ENCODE measurements at regions not wholly inside any gene's neighbourhood (a gene's known extent, or its start where the extent isn't known, plus 50 kb on each side); places are given as distances from the start of the nearest gene placed in this dataset.

DNA sequence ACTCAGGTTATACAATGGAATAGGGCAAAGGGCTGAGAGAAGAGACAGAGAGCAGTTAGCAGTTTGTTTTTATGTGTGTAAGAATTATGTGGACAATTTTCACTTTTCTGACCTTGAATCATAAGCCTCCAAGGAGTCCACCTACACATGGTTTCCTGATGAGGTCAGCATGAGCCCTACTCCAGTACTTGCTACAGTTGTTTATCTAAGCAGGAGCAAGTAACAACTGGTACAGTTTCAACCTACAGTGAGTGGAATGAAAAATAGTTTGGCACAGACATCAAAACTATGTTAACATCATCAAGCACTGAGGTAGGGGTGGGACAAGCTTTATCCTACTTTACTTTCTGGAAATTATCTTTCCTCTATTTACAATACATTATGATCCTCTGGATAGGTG is 426.7 kb upstream of the ID4 start:
- DNase-seq (ENCODE audit: low read depth) = peak; percentile 98

DNA sequence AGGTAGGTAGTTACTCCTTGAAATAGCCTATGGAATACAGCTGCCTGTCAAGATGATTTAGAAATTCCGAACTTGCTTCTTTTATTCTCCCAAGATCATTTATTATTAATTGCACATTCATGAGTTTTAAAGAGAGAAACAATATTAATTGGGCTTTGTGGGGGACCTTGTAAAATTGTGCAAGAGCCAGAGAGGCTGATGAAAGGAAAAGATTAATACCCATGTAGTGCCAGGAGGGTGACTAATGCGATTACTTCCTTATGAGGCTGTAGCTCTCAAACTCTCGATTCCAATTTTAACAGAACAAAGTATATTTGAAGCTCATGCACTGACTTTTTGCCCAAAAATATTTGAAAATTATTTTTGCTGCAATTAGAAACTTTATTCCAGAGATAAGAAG is 423.8 kb upstream of the ID4 start:
- DNase-seq (ENCODE audit: low read depth) = peak; percentile 85

DNA sequence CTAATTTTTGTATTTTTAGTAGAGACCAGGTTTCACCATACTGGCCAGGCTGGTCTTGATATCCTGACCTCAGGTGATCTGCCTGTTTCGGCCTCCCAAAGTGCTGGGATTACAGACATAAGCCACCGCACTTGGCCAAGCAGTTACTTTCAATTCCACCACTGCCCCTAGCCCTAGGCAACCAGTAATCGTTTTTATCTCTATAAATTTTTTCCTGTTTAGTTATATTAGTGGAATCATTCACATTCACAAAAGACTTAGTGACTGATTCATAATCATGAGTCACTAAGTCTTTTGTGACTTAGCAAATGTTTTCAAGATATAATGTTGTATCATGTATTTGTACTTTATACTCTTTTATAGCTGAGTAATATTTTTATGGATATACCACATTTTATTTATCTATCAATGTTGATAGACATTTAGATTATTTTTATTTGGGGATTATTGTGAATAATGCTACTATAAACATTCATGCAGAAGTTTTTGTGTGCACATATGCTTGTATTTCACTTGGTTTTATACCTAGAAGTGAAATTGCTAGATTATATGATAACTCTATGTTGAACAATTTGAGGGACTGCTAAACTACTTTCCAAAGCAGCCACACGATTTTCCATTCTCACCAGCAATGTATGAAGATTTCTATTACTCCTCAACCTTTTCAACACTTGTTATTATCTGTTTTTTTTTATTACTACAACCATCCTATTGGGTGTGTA is 421.4 kb upstream of the ID4 start:
- DNase-seq (ENCODE audit: low read depth) = peak; percentile 62

DNA sequence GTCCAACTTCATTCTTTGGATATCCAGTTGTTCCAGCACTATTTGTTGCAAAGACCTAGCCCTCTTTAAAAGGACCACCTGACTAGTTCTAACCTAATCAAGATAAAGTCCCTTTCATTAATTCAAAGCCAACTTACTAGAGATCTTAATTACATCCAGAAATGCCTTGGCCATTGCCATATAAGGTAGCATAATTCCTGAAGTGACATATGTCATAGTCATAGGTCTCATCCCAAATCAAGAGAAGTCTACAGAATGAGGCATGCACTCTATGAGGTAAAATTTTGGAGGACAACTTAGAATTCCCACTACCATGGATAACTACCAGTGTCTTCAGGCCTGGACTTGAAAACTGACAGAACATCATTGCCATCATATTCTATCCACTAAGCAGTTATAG is 420.4 kb upstream of the ID4 start:
- DNase-seq (ENCODE audit: low read depth) = no peak

DNA sequence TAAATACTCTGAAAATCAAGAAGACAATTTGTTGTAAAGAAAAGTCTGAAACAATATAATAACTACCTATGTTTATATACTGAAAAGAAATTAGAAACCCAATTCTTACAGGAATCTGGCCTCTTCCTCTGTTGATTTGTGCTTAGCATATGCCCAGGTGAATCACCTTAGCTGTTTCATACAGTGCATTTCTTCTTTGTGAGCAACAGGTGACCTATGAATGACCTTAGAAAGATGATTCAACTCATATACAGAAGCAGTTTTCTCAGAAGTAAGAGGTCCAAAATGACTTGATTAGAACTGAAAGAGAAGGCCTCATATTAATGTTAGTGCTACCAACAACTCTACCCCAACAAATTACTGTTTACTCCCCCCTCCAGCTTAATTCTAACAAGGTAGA is 419.5 kb upstream of the ID4 start:
- peak; percentile 78 for DNase-seq (ENCODE audit: low read depth)

DNA sequence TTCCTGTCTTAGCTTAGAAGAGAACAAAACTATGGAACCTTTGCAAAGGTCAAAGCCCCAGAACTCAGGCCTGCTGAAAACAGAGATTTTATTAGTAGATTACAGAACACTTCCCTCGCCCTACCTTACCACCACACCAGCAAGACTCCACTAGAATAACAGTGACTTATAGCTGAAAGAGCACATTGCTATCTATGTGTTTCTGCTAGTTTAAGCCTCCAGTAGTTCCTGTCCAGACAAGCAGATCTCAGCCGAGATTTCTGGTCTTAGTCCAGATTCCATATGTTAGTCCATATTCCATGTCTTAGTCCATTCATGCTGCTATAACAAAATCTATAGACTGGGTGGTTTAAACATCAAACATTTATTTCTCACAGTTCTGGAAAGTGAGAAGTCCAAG is 412.3 kb upstream of the ID4 start:
- no peak for DNase-seq (ENCODE audit: low read depth)

DNA sequence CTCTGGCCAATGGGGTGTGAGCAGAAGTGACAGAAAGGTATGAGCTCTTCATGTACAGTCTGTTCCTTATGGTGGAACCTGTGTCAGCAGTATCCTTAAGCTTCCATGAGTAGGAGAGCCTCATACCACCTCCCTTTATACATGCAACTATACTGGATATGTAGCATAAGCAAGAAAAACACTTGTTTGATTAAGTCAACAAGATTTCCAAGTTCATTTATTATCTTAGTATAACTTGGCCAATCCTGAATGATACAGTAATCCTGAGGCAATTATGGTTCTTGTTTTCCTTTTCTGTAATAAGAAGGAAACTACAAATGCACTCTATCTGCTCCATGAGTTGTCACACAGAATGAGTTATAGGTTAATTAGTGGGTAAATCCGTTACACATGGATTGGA is 409.6 kb upstream of the ID4 start:
- DNase-seq (ENCODE audit: low read depth) = no peak

DNA sequence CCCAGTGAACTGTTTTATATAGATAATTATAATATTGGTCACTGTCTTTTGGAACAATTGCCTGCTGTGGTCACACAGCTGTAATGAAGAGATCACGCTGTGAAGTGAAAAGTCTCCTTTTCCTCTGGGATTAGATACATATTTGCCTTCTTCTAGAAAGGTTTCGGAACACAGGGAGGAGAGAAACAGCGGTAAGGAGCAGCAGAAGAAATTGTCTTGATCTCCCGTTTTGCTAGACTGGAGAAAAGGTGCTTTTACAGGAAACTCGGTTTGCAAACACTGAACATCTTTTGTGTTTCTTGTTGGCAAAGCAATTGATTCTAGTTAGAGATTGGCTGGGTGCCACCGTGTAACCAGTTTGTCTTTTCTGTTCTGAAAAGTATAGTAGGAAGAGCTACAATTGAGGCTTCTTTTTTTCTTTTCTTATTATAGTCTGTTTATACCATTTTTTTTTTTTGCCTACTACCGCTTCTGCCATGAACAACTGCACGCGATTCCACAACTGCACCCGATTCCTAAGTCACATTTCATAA is 404.1 kb upstream of the ID4 start:
- no peak for DNase-seq (ENCODE audit: low read depth)

DNA sequence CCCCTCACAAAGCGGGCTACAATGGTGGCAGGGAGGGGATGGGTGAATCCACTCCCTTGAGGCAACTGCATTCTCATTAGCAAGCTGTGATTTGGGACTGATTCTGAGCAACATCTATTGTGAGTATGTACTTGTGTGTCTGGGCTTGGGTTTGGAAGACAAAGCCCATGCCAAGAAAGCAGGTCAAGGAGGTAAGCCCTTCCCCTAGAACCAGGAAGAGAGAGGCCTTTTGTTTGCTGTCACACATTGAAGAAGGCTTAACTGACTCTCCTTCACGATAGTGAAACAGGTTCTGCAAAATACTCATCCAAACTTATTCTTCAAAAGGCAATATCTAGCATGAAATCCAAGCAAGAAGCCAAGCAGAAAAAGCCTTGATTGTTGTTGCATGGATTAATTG is 403.1 kb upstream of the ID4 start:
- DNase-seq (ENCODE audit: low read depth) = no peak

DNA sequence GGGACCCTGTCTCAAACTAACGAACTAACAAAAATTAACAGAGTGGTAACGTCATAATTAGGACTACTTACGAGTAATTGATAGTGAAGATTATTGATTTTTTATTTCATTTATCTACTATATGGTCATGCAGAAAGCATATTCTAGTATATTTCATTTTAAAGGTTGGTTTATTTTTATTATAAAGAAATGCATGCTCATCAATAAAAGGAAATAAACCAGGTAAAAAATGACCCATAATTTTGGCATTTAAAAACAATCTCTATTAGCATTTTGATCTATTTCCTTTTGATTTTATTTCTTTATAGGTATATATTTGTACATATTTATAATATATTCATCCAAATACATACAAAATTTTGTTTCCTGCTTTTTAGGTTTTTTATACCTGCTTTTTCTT is 401.4 kb upstream of the ID4 start:
- DNase-seq (ENCODE audit: low read depth) = no peak

DNA sequence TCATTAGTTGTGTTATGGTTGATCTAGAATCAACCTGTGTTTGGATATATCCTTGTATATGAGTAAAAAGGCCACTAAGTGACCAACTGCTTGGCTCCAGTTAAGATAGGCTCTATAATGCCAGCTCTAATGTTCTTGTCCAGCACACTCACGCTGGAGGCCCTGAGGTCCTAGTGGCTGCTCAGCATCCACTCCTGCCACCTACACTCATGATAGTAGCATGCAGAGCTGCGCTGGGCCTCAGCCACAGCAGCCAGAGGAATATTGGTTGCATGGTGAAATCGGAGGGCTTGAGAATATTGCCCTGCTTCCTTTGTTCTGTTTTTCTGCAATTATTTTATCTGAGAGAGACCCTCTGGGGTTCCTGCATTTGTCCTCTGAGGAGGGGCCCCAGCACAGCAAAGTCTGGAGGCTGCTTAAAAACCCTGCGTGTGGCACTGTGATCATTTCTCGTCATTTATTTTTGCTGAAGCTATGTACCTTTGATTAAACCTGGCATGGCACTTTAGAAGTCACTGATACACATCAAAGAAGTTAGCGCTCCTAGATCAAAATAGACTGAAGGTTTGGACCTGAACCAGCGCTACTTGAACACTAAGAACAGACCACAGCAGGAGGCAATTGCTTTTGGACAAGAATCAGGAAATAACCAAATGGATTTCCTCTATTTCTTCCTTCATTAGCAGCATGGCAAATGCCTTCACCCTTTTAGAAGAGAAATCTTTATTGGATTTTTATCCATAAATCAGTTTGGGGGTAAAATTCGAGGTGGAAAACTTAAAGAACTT is 398.4 kb upstream of the ID4 start:
- DNase-seq (ENCODE audit: low read depth) = no peak

DNA sequence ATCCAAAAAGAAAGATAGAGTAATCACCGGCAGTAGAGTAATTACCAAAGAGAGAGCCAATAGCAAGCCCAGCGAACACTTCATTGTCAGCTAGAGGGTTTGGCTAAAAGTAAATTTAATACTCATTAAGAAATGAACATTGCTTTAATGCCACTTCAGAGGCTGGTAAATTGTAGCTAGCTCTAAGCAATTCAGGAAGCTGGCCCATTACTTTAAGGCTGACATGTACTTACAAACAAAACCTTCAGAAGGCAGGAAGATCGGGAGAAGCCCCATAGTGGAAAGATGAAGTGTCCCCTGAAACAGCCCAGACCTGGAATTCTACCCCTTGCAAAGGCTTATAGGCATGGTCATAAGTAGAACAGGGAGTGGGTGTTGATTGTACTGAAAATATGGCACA is 396.6 kb upstream of the ID4 start:
- no peak for DNase-seq (ENCODE audit: low read depth)

DNA sequence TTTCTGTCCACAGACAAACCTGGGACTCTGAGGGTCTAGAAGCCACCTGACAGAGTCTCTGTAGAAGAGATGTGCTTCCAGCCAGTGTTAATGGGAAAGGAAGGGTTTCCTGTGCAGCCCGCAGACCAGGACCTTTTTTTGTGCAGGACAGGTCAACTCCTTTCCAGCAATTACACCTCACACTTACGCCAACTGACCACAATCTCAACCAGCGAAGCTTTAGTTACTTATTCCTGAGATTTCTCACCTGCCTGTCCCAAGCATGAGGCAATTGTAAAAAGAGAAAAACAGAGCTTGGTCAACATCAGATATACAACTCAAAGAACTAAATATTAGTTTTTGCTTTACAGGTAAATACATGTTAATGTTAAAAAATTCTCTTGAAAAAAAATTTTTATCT is 393.8 kb upstream of the ID4 start:
- no peak for DNase-seq (ENCODE audit: low read depth)

DNA sequence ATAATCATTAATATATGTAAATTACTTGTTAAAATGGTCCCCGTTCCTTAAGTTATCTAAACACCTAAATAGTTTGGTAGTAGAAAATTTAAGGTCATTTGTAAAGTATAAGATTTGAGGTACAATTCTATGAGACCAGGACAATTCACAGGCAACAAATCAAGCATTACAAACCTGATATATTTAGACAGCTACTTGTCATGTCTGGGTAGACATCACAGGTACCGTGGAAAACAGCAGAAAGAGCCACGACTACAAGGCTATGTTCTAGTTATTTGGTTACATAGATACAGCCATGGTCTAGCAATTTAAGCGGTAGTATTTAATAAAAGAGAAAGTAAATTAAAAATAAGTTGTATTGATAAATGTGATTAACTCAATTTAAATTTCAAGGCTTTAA is 393.1 kb upstream of the ID4 start:
- DNase-seq (ENCODE audit: low read depth) = no peak

DNA sequence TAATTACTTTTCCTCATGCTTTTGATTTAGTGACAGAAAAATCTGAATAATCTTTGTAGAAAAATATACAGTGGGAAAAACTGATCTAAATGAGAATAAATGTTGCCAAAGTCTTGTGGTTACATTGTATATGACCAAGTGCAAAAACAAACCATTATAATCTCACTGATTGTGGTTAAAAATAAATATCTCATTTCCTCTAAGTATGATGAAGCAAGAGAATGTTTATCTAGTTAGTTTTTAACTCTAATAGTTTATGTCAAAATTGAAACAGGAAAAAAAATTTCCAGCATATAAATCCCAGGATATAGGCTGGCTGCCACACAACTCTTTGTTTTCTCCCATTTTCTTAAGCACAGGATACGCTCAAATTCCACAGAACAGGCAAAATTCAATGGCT is 392.7 kb upstream of the ID4 start:
- DNase-seq (ENCODE audit: low read depth) = peak; percentile 54

DNA sequence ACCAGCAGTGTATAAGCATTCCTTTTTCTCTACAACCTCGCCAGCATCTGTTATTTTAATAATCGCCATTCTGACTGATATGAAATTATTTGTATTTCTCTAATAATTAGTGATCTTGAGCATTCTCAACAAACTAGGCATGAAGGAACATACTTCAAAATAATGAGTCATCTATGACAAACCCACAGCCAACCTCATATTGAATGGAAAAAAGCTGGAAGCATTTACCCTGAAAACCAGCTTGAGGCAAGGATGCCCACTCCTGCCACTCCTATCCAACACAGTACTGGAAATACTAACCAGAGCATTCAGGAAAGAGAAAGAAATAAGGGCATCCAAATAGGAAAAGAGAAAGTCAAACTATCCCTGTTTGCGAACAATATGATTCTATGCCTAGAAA is 390.6 kb upstream of the ID4 start:
- no peak for DNase-seq (ENCODE audit: low read depth)

DNA sequence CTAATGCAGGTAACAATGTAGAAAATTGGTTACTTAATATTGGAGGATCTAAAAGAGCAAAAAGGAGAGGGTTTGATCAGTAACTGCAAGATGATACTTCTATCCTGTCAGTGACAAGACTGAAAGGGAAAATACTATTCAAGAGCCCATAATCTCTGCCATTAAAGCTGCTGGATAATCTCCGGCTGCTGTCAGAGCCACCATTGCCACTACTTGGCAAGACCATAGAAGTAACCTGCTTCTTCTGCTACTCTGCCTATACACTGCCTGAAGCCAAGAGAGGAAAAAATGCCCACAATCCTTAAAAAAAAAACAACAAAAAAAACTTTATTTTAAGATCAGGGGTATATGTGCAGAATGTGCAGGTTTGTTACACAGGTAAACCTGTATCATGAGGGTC is 386.5 kb upstream of the ID4 start:
- no peak for DNase-seq (ENCODE audit: low read depth)

DNA sequence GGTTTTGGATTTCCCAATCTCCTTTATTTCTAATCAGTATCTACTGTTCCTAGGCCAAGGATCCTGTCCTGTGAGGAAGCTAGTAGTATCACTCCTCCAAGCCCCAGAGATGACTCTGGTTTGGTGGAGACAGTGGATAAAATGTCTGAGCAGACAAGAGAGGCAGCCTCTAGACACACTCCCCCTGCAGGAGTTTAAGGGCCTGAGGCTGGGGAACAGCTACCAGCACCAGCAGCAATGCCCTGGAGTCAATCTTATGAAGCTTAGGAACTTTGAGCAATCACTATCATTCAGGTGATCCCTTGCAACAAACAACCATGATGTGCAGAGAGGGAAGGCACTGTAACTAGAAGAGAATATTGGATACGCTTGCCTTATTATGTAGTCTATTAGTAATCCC is 384.7 kb upstream of the ID4 start:
- no peak for DNase-seq (ENCODE audit: low read depth)

DNA sequence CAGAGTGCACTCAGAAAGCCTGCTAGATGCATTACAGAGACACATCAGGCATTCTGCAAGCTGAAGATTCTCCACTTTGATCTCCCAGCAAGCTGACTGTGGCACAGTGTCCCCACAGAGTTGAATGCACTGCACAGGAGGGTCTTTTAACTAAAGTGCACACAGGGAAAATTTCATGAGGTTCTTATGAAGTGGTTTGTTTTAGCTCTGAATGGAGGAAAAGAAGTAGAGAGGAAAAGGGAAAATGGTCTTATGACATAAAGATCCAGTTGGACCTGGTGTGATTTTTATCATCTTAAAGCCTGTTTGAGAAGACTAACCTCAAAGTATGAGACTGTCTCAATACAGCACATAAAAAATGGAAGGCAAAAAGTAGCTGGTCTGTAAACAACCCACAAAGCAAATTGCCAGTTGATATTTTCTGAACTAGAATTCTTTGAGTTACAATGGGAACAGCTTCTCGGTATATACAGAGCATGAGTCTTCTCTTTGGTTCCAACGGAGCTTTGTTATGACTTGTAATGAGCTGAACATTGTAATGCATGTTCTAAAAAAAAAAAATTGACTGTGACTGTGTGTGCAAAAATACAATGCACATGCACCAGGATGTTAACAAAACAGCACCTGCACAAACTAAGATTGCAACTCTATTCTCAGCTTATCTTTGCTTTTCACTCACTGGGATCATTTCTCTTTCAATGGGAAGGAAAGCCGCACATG is 383.0 kb upstream of the ID4 start:
- no peak for DNase-seq (ENCODE audit: low read depth)

DNA sequence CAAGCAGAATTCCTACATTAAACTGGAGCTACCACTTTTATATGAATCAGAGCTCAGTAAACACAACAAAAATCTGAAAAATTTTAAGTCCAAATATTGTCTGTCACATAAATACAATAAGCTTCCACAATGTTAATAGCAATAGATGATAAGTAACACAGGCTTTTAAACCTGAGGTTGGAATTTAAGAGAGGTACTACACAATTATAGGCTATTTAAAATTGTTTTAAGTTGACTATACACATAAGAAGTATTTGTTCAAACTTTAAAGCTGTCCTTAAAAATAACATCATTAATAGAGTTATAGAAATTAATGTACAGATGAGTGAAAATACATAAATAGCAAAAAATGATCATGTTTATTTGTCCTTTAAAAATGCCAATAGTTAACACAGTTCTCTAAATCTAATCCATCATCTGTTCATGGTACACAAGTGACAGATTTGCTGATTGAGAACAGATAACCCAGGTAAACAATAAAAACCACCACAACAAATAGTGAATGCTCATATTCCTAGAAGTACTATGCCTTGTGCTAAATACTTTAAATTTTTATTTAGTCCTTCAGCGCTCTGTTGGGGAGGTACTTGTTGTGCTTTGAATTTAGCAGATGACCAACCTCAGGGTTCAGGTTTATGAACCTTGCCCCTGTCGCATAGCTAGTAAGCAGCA is 382.3 kb upstream of the ID4 start:
- DNase-seq (ENCODE audit: low read depth) = no peak

DNA sequence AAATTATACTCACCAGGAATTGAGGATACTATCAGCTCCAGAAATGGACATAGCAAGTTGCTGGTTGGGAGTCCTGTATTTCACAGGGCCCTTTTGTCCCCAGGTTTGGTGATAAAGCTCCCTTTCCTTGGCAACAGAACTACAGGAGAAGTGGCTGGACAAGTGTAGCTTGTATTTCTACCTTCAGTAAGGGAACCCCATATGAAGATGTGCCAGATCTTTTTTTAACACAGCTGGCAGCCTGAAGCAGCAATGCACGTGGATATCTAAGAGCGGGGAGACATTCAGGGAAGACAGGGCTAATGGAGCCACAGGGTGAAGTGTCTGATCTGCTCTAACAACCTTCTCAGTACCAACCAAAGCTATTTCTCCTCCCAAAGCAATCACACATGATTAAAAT is 373.9 kb upstream of the ID4 start:
- DNase-seq (ENCODE audit: low read depth) = no peak

DNA sequence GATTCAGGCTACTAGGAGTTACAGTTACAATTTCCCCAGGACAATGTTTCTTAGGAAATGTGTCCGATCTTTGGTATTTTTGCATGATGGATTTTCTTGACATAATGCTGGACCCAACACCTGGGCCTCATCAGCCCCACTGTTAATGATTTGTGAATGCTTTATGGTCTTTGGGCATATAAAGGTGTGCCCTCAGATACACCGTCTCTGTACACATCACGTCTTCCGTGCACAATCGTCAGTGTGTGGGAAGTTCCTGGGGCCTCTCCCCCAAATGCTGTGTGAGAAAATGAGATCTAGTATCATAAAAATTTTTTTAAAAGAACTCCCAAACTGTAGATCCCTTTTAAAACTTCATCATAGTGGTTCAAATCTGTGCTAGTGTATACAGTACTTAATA is 373.2 kb upstream of the ID4 start:
- no peak for DNase-seq (ENCODE audit: low read depth)
